Renal pelvis (tissue), 1 donor: ENCODE measurements at regions not wholly inside any gene's neighbourhood (a gene's known extent, or its start where the extent isn't known, plus 50 kb on each side); places are given as distances from the start of the nearest gene placed in this dataset.
"Not testable (repeated sequence)": the region's sequence is repeated elsewhere in the genome, so short reads cannot be mapped to it uniquely, and the experiment has no call there.

Experiments
- DNase-seq: peaks from one replicate; pipeline ENCODE4 v3.0.0-alpha.2; 2013

DNA sequence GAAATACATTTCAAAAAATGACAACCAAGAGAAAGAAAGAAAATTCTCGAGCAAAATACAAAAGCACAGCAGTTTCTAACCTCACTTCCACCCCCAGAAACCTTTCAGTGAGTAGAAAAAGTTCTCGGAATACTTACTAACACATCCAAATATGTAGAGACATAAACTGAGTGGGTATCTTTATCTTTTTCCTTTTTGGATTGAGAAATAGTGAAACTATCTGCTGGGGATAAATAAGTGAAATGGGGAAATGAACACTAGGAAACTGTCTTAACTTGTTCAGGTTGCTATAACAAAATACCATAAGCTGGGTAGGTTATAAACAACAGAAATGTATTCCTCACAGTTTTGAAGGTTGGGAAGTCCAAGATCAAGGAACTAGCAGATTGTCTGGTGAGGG lies 72.0 kb downstream of the VCAM1 start:
- no peak for DNase-seq

DNA sequence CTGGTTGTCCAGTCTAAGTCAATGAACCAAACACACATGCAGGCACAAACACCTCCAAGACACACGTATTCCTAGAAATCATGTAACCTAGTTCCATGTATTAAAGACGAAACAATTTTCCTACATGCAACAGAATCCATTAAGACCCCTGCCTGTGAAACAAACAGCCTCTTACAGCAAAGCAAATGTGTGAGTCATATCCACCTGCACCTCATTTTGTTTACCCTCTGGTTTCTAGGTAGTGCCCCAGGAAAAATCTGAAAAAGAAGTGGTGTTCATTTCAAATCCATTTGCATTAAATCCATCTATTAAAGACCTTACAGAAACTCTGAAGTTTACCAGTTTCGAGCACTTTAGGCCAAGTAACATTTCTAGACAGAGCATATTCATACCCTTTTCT lies 74.1 kb downstream of the VCAM1 start:
- DNase-seq: no peak

DNA sequence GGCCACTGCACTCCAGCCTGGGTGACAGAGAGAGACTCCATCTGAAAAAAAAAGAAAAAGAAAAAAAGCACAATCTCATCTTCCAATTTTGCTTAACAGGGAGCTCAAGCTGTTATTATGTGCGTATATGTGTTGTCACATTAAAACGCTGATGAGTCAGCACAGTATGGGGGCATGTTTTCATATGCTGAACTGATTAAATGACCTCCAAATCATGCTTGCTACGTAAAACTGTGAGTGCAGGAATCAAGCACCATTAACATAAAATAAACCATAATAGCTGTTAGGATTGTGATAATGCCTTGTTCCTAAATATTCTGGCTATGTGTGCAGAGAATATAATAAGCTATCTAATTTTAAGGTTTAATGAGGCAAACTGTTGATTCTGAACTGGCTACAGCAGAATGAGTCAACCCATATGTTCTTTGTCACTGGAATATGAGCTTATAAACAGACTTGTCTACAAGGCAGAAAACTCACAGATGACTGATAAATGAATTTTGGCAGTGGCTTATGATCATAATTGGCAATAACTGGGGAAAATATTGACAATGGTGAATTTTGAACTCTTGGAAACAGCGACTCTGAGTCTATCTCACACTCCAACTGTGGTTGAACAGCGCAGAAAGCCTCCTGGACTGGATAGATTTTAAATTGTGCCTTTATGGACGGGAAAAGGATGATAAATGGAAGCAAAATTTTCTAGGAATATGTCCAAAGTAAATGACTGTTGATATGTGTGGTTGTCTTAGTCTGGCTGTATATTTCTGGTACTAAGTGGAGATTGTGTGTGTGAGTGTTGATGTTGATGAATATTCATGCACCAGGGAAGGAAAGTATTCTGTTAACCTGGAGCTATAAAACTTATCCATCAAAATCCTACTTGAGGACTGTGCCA lies 75.5 kb downstream of the VCAM1 start:
- DNase-seq: peak; percentile 31

DNA sequence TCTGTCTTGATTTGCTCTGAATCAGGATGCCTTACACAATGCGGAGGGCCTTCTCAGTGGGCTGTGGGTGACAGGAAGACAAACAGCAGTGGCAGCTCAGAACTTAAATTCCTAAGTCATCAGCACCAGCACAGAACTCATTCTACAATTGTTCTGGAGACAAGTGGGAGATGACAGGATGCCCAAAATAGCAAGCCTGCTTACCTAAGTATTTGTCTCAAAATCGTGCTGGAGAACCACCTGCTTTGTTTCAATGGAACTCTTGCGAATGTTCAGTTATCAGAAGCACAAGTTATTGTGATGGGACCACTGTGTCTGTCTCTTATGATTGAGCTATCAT lies 76.1 kb downstream of the VCAM1 start:
- DNase-seq: no peak

DNA sequence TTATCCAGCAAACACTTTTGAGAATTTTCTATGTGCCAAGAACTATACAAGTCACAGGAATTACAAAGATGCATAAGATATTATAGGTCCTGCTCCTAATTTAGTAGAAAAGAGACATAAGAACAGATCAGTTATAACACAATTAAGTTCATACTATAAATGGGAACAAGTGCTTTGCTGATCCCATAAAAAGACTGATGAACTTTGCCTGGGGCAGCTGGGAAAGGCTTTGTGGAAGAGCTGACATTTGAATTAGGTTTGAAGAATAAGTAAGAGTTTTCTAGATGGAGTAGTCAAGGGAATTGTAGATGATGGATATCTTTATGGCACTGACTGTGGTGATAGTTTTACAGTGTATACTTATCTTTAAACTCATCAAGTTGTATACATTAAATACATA lies 76.5 kb downstream of the VCAM1 start:
- DNase-seq: no peak

DNA sequence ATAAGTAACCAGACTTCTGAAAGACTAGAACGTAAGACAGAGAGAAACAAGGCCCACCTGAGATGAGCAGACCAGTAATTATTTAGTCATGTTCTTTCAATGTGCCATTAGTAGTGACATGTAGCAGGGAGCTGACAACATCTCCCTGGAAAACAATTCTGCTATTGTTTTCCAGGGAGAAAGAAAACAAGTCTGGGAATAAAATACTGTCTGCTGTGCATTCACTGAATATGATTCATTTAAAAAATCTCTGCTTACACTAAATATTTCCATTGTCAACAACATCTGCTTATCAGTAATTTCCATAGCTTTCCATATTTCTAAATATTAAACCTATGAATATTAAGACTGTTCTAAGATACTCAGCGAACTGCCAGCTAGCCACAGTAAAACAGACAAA lies 80.0 kb downstream of the VCAM1 start:
- DNase-seq: no peak

DNA sequence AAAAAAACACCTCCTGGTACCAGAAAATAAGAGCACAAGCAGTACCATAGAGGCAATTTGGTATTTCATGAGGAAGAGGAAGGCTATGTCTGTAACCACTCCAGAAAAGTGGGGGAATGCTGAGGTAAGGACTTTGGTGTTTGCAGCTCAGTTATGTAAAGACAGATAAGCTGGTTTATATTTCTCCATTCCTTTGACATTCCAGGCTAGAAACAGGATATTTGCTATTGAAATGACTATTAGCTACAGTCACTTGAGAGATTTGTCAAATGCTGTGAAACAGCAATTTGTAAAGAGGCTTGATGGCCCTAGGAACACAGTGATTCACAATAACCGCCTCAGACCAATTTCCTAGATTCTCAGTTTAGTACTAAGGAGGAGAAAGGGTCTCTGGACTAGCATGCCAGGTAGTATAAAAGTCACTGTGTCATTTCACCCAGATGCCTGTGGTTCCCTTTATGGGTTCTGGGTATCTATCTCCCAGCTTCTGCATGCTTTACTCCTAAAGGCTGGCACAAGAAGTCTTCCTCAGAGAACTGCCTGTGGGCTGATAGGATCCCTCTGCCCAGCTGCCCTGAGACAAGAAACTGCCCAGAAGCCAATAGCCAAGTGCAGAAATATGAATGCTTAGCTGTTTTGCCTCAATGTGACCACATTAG lies 80.5 kb downstream of the VCAM1 start:
- DNase-seq: no peak

DNA sequence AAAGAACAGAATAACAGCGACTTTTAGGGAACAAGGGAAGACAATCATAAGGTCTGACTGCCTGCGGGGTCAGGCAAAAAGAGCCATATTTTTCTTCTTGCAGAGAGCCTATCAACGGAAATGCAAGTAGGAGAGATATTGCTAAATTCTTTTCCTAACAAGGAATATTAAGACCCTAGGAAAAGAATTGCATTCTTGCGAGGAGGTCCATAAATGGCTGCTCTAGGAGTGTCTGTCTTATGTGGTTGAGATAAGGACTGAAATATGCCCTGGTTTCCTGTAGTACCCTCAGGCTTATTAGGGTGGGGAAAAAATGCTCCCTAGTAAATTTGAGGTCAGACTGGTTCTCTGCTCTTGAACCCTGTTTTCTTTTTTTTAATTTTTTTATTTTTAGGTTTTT lies 81.7 kb downstream of the VCAM1 start:
- DNase-seq: not testable (repeated sequence)

DNA sequence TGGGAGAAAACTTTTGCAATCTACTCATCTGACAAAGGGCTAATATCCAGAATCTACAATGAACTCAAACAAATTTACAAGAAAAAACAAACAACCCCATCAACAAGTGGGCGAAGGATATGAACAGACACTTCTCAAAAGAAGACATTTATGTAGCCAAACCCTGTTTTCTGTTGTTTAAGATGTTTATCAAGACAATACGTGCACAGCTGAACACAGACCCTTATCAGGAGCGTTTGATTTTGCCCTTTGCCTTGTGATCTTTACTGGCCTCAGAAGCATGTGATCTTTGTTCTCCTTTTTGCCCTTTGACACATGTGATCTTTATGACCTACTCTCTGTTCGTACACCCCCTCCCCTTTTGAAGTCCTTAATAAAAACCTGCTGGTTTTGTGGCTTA lies 83.7 kb downstream of the VCAM1 start:
- not testable (repeated sequence) for DNase-seq

DNA sequence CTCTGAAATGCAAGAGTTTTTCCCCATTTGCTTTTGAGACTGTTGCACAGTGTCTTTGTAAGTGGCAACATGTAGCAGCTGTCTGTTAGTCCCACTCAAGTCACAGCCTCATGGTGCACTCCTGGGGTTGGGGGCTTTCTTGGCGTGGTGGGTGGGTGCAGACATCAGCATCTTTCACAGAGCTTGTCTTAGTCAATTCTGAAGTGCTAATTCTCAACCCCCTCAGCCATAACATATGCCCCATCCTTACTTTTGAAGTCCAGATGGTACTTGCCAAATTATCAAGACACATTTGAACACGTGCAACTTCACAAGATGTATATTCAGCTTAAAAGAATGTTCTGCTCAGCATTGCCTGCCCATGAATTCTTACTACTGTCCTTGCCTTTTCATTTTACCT lies 87.1 kb downstream of the VCAM1 start:
- no peak for DNase-seq

DNA sequence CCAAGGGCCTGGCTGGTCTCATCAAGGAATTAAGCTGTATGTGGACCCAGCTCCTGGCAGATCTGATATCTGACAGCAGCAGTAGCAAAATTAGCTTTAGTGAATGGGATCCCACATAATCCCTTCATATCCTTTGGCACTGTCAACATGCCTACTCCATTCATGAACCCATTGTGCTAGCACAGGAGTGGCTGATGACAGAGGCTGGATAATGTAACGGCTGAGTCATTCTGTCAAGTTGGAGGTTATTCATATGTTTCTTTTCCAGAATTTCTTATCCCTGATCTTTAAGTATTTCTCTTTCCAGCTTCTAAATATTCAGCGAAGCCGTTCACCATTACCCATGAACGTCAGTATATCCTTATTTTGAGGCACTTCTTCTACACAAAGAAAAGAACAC lies 84.3 kb downstream of the EXTL2 start:
- no peak for DNase-seq

DNA sequence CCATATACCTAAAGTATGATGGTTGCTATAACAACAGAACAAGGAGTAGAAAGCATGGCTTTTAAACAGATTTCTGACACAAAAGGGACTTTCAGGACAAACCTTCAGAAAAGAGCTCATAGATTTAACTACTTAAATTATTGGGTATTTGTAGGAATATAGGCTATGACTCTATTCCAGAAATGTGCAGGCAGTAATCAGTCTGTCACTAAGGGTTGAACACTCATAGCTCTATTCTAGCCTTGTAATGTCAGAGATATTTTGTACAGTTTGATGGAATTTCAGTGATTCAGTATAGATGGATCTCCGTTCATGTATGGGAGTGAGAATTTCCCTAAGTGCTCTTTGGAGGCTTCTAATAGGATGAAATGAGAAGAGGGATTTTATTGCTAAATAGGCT lies 82.8 kb downstream of the EXTL2 start:
- no peak for DNase-seq

DNA sequence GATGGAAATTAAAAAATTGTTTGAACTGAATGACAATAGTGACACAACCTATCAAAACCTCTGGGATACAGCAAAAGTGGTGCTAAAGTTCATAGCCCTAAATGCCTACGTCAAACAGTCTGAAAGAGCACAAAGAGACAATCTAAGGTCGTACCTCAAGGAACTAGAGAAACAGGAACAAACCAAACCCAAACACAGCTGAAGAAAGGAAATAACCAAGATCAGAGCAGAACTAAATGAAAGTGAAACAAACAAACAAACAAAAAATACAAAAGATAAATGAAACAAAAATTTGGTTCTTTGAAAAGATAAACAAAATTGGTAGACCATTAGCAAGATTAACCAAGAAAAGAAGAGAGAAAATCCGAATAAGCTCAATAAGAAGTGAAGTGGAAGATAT lies 79.7 kb downstream of the EXTL2 start:
- not testable (repeated sequence) for DNase-seq

DNA sequence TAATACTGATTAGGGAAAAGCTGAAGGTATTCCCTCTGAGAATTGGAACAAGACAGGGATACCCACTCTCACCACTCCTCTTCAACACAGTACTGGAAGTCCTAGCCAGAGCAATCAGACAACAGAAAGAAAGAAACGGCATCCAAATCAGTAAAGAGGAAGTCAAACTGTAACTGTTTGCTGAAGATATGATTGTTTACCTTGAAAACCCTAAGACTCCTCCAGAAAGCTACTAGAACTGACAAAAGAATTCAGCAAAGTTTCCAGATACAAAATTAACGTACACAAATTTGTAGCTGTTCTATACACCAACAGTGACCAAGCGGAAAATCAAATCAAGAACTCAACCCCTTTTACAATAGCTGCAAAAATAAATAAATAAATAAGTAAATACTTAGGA lies 78.6 kb downstream of the EXTL2 start:
- DNase-seq: no peak

DNA sequence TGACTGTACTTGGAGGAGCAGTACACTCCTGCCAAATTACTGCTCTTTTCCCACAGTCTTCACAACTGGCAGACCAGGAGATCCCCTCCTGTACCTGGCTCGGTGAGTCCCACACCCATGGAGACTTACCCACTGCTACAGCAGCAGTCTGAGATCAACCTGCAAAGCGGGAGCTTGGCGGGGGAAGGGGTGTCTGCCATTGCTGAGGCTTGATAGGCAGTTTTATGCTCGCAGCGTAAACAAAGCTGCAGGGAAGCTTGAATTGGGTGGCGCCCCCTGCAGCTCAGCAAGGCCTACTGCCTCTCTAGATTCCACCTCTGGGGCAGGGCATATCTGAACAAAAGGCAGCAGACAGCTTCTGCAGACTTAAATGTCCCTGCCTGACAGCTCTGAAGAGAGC lies 74.4 kb downstream of the EXTL2 start:
- not testable (repeated sequence) for DNase-seq

DNA sequence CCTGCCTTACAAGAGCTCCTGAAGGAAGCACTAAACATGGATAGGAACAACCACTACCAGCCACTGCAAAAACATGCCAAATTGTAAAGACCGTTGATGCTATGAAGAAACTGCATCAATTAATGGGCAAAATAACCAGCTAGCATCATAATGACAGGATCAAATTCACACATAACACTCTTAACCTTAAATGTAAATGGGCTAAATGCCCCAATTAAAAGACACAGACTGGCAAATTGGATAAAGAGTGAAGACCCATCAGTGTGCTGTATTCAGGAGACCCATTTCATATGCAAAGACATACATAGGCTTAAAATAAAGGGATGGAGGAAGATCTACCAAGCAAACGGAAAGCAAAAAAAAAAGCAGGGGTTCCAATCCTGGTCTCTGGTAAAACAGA lies 72.7 kb downstream of the EXTL2 start:
- not testable (repeated sequence) for DNase-seq
